RWPE1 (cell line): ENCODE measurements at regions not wholly inside any gene's neighbourhood (a gene's known extent, or its start where the extent isn't known, plus 50 kb on each side); places are given as distances from the start of the nearest gene placed in this dataset.

ENCODE experiments used
- CTCF ChIA-PET: fragments of 350-600 bp; sonication (Branson Sonifier 250); formaldehyde crosslinking; extraction: SDS; loops from one replicate; lab custom pipeline; 2021; lab: Yijun Ruan, JAX
- POLR2A ChIA-PET: fragments of 400-600 bp; formaldehyde crosslinking; extraction: SDS; loops from one replicate; lab custom pipeline; 2020; ENCODE audit warnings: antibody characterized with exemption; ENCODE audit not compliant: low non-redundant PET; lab: Yijun Ruan, JAX
- DNase-seq: peaks from one replicate; pipeline ENCODE4 v3.0.0; 2012; ENCODE audit warnings: low spot score
- H3K27ac ChIP-seq: fragments of 450-650 bp; 2 replicates; pipeline ENCODE4 v1.5.1; 2017
- TF ChIP-seq, protein P1 (sequence below): fragments of 450-650 bp; conservative IDR thresholded peaks from 2 replicates; pipeline ENCODE4 v1.5.1; 2017; ENCODE audit warnings: low read depth, mild to moderate bottlenecking

DNA sequence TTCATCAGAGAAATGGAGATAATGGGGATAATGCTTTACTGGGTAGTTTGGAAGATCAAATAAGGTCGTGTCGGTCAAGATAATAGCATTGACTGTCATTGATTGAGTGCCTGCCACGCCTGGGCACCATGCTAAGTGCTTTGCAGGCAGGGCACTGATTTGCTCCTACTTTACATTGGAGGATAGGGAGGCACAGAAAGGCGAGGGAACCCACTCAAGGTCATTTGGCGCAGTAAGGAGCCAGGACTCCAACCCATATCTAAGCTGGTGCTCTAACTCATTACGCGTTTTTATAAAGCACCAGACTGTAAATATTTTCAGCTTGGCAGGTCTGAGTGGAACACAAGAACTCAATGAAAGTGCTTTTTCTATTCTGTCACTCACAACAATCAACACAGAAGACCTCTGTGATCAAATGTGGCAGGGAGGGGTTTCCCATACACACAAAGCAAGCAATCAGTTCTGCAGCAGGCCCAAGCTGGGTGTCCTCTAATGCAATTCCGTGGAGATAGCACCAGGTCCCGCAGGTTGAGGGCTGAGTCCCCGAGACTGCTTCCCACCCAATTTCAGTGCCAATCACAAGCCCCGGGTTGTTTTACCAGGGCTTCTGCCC lies 373.6 kb downstream of the CDH26 start:
- ChIA-PET CTCF (interaction anchor here (0.6 kb wide), 1 partner anchor 24 kb away, joined by 3 read pairs; no protein-coding TSS in a partner anchor), POLR2A (no interaction called here)
- TF ChIP-seq, protein P1, sequence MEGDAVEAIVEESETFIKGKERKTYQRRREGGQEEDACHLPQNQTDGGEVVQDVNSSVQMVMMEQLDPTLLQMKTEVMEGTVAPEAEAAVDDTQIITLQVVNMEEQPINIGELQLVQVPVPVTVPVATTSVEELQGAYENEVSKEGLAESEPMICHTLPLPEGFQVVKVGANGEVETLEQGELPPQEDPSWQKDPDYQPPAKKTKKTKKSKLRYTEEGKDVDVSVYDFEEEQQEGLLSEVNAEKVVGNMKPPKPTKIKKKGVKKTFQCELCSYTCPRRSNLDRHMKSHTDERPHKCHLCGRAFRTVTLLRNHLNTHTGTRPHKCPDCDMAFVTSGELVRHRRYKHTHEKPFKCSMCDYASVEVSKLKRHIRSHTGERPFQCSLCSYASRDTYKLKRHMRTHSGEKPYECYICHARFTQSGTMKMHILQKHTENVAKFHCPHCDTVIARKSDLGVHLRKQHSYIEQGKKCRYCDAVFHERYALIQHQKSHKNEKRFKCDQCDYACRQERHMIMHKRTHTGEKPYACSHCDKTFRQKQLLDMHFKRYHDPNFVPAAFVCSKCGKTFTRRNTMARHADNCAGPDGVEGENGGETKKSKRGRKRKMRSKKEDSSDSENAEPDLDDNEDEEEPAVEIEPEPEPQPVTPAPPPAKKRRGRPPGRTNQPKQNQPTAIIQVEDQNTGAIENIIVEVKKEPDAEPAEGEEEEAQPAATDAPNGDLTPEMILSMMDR: no peak
- H3K27ac ChIP-seq: no peak overlapping the region
- no peak for DNase-seq

DNA sequence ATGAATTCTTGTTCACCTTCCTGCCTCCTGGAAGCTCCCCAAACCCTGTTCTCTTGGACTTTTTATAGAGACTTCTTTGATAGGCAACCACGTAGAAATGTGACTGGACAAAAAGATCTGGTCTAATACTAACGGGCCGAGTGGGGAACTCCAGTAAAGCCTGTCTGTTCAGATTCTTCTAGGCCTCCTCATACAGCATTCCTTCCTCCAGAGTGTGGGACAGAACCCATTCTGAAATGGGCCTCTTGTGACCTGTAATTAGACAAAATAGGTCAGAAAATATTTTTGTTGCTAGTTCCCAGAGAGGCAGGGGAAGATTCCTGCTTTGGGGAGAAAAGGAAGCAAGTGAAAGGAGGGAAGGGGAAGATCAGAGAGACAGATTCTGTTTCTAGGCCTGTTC lies 374.3 kb downstream of the CDH26 start:
- DNase-seq: peak; percentile 25
- CTCF ChIA-PET: interaction anchor here (0.6 kb wide), 2 partner anchors 25 to 240 kb away, joined by 3 to 10 read pairs; no protein-coding TSS in a partner anchor
- POLR2A ChIA-PET: no interaction called here
- TF ChIP-seq, protein P1: no peak
- H3K27ac ChIP-seq: no peak overlapping the region

DNA sequence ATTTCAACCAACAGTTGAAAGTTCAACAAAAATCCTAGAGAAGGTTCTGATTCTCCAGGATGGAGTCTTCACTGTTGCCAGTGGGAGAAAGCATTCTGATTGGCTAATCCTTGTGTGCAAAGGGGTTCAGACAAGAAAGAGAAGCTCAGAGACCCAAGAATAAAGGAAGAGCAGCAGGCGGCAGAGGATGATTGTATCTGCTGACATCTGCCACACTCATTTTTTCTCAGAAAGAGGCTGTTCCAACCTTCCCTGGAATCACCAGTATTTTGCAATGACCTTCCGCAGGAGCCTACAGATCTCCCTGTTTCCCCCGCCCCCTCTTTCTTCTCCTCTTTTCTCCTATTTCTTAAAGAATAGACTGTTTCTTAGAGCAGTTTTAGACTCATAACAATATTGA lies 376.7 kb downstream of the CDH26 start:
- TF ChIP-seq, protein P1: no peak
- CTCF ChIA-PET: no interaction called here
- no peak for DNase-seq
- POLR2A ChIA-PET: interaction anchor here (0.6 kb wide), 1 partner anchor 1164 kb away, joined by 3 read pairs; no protein-coding TSS in a partner anchor
- no peak overlapping the region for H3K27ac ChIP-seq

DNA sequence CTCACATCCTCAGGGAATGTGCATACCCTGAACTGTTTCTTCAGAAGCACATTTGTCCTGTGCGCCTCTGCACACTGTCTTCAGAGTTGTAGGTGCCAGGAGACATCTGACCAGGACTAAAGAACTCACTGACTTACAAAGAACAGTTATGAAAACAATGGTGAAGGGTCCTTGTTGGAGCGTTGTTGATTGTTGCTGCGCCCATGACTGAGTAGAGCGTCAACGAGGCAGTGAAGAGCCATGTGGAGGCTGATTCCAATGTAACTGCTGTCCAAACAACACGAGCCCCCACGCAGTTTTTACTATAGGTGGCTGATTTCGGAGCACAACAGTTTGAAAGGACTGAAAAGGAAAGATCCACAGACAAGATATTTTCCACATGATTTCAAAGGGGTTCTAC lies 380.3 kb downstream of the CDH26 start:
- no peak for DNase-seq
- TF ChIP-seq, protein P1: no peak
- CTCF ChIA-PET: interaction anchor here (0.7 kb wide), 1 partner anchor 116 kb away, joined by 3 read pairs; no protein-coding TSS in a partner anchor
- H3K27ac ChIP-seq: no peak overlapping the region
- POLR2A ChIA-PET: no interaction called here

DNA sequence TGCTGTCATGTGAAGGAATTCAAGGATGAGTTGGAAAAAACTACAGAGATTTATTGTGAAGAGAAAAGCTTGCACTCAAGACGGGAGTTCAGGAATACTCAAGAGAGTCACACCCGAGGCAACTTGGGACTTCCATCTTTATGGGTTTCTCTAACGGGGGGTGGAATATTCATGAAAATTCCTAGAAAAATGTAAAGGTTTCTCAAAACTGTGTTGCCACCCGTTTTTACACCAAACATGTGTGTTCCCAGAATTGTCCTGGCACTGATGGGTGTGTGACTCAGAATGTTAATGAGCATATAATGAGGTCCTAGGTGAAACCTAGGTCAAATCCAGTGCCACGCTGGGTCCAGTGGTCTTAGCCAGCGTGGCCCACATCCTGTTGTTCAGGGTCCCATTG lies 381.5 kb downstream of the CDH26 start:
- no peak for DNase-seq
- H3K27ac ChIP-seq: no peak overlapping the region
- ChIA-PET CTCF (no interaction called here), POLR2A (no interaction called here)
- TF ChIP-seq, protein P1: no peak

DNA sequence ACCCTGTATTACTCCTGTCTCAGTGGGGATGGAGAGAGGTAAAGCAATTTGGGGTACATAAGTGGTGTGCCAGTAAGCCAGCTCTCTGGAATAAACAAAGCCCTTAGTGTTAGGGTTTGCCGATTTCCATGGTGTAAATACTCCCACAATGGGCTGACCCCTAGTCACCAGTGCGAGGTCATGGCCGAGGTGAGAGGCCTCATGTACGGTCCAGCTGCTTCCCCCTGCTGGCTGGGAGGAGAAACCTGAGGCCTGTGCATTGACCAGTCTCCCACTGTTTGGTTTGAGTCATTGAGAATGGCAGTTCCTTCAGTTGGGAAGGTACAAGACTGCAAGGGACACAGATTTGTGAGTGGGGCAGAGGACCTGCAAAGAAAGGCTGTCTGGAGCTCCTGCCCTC lies 382.0 kb downstream of the CDH26 start:
- POLR2A ChIA-PET: no interaction called here

More for the DNA sequence above, 382.0 kb downstream of the CDH26 start:
- H3K27ac ChIP-seq: no peak overlapping the region
- TF ChIP-seq, protein P1: no peak
- CTCF ChIA-PET: interaction anchor here (0.5 to 0.7 kb wide), 3 partner anchors 9 to 870 kb away, joined by 3 to 5 read pairs (median 4); no protein-coding TSS in a partner anchor
- DNase-seq: no peak
